RPMI8226 (cell line): ENCODE measurements at regions not wholly inside any gene's neighbourhood (a gene's known extent, or its start where the extent isn't known, plus 50 kb on each side); places are given as distances from the start of the nearest gene placed in this dataset.
A peak's percentile ranks its signal among the peaks of the same experiment; 100 is the strongest.

Source experiments
- DNase-seq: peaks from one replicate; pipeline ENCODE4 v3.0.0-alpha.2; 2015

GRCh38 chr16:85971902-85972638 is 73.1 kb downstream of the IRF8 start:
- no peak for DNase-seq

- no peak for DNase-seq
These were observed 75.7 kb downstream of the IRF8 start for GRCh38 chr16:85974428-85975375.

DNA sequence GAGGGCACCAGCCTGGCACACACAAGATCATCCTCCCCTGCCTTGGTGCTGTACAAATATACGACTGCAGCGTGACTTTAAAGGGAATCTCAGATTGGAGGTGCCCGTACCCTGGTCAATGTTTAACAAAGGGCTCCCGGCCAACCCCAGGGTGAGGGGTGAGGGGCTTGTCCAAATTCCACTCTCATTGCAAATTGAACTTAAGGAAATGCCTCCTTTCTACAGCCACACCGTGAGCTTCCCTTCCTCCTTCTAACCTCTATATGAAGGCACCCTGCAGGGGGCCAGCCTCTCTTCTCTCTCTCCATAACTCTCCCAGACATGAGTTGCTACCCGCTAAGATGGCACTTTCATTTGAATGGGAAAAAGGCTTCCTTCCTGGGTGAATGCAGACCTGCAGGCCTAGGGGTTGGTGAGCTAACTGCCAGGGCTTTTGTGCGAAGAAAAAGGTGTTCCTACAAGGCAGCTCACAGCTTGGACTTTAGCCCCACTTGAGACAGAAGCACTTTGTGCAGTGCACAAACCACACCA is 76.6 kb downstream of the IRF8 start:
- DNase-seq: no peak

DNA sequence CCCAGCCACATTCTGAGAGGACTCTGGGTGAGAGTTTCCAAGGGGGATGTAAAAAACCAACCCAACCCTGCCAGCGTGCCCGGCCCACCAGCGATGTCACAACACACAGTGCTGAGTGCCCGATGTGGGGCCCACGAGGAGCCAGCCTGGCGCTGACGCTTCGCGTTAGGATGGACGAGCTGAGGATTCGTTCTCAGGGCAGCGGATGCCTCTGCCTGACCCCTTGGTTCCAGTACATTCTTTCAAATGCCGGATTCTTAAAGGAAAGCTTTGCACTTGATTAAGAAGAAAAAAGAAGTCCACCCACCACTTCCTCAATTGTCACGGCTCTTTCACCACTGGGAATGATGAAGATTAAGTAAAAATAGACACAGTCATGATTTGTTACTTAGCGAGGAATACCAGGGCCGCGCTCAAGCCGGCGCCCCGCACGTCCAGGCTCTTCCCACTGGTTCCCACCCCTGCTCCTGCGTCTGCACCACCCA is 79.4 kb downstream of the IRF8 start:
- no peak for DNase-seq

DNA sequence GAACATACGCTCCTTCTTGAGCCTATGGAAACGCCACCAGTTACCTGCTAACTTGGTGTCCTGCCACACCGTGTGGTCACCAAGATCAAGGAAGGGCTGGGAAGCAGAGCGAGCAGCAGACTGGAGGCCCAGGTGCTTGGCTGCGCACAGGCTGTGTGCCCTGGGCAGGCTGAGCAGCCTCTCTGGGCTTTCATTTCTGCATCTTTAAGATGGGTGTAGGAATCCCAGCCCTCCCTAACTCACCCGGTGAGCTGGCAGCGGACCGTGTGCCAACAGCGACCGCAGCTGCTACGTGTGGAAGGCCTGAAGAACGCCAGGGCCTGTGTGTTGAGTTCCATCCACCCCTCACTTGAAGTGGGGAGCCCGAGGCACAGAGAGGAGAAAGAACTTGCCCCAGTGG is 80.0 kb downstream of the IRF8 start:
- DNase-seq: no peak

GRCh38 chr16:85979605-85980004 is 80.6 kb downstream of the IRF8 start:
- DNase-seq: peak; percentile 38

DNA sequence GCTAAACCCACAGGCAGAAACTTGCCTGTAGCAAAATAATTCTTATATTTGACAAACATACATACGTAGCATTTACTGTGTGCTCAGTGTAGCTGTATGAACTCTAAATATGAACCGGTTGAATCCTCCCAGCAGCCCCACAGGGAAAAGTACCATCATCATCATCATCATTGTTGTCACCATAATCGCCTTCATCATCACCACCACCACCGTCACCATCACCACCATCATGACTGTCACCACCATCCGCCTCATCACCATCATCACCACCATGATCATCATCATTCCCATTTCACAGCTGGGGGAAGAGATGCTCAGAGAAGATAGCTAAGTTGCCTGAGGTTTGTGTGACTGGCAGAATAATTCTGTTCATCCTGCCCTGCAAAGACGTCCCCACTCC is 81.7 kb downstream of the IRF8 start:
- DNase-seq: no peak

DNA sequence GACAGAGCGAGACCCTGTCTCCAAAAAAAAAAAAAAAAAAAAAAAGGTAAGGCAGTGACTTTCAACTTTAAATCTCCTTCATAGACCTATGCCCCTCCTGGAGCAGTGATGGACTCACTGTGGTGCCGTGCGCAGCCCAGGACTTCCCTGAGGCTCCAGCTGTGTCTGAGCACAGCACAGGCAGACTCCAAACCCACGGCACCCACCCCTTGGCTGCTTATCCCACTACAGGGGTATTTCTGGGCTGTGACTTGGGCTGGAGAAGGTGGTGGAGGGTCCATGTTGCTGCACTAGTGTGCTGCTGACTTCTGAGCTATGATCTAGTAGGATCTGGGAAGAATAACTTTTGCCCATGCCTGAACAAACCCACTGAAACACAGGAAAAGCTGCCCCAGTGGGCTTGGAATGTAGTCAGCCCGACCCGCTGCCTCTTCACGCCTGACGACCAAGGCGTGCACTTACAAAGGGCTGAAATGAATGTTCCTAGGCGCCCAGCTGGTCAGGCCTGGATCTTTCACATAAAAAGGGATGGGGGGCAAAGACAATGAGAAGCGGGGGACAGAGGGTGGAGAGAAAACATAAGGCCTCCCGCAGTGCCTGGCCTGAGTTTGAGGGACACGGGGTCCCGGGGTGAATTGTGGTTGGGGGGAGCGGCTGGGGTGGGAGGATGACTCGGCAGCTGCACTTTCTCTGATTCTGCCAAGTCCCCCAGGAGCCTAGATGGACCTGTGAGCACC is 83.0 kb downstream of the IRF8 start:
- no peak for DNase-seq

- DNase-seq: no peak
These were observed 83.6 kb downstream of the IRF8 start for GRCh38 chr16:85982563-85982939.

GRCh38 chr16:85983064-85983463 is 84.1 kb downstream of the IRF8 start:
- DNase-seq: no peak

- DNase-seq: no peak
These were observed 84.8 kb downstream of the IRF8 start for GRCh38 chr16:85983606-85984230.

- no peak for DNase-seq
These were observed 85.4 kb downstream of the IRF8 start for GRCh38 chr16:85984231-85984880.

DNA sequence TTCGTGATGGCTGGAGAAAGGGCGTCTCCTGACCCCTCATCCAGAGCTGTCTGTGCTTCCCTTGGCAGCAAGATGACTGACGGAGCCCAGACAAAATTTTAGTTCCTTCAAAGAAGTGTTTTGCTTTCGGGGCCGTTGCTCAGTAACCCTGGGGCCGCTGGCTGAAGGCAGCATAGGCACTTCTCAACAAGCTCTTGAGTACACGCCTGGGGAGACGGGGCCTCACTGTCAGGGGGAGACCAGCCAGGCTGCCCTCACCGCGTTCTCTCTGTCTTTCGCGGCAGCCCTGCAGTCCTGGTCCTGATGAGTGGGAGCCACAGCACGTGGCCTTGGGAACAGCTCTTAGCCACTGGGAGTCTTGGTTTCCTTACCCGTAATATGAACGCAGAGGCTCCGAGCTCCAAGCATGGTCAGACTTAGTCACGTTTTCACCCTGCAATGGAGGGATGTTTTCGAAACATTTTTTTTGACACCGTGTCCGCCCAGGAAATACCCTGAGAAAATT is 86.0 kb downstream of the IRF8 start:
- no peak for DNase-seq

DNA sequence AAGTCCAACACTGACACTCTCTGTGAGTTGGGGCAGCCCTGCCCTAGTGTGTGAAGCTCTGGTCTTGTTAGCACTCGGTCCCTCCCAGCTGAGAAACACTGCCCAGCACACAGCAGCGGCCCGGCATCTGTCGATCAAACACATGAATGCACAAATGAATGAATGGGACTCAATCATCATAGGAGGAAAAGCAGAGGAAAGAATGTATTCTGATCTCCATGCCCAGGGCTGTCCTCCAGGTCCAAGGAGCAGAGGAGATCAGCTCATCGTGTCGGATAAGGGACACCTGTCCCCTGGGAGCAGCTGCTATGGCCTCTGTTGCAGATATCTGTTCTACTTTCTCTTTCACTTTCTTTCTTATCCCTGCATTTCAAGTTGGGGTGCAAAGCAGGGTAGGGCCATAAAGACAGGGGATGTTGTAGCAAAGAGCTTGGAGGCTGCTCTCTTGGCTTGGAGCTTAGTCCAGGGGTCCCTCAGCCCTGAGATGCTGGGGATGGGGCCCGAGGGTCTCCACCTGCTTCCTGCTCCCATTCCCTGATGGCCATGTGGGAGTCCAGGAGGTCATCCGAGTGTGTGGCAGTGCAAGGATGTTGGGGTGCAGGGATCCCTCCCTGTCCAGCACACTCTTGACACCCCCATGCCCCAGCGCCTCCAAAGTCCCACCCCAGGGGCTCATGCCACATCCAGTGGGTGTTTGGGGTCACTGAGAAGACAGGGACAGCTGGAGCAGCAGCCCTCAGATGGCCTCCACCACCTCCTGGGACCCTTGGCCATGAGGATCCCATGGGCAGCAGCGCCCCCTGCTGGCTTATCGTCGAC is 88.2 kb downstream of the IRF8 start:
- peak; percentile 53 for DNase-seq

DNA sequence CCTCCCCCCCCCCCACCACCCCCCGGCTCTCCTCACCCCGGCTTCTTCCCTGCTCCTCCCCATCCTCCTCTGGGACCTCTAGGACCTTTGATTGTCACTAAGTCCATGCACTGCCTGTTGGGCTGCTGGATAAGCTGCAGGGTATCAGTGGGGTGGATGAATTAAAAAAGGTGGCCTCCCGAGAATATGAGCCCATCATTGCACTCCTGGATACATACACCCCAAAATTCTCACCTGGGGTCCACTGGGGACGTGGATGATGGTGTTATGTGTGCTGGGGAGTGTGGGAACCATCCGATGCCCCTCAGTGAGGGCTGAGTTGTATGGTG is 88.8 kb downstream of the IRF8 start:
- no peak for DNase-seq

DNA sequence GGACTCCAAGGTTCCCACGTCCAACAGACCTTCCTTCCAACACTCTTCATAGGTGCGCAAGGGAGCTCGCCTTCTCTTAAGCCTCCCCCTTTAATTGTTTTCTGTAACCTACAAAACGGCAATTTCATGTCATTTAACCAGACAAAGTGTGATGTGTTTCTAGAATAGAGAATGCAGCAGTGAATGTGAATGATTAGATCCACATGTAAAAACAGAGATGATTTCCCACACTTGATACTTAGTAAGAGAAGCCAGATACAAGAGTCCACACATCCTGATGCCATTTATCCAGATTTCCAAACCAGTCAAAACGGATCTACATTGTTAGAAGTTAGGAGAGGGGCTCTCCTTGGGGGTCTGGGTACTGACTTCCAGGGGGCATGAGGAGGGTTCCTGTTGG is 89.3 kb downstream of the IRF8 start:
- DNase-seq: no peak

- no peak for DNase-seq
These were observed 89.9 kb downstream of the IRF8 start for GRCh38 chr16:85988723-85989313.

- DNase-seq: no peak
These were observed 90.4 kb downstream of the IRF8 start for GRCh38 chr16:85989376-85989775.

DNA sequence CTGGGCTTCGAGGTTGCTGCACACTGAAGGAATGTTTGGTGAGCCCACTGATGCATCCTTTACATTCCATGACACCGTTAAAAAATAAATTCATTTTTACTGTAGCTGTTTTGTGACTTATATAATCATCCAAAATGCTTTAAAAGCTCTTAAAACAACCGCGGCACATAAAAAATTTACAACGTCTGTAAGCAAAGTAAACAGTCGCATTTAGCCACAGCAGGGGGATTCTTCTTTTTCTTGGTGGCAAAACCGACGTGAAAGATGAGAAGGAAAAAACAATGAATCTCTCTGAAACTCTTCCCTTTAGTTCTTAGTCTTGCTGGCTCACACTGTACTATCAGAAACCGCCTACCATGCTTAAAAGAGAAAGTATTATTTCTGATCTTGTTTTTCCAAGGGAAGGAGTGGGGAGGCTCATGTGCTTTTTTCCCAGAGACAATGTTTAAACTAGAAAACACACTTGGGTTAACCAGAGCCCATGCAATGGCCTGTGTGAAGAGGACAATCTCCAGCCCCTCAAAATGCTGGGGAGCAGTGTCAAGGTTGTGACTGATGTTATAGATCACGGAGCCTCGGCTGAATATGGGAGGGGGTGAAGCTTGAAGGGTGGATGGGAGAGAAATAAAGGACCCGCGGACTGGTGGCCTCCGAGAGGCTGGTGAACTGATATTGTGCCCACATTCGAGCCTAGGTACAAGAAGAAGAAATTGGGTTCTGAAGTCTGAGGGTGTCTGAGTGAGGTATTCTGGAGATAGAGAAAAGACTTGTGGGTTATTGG is 91.1 kb downstream of the IRF8 start:
- no peak for DNase-seq

GRCh38 chr16:85990861-85991301 is 91.9 kb downstream of the IRF8 start:
- DNase-seq: no peak
